GM23338 (cell line): ENCODE measurements at regions not wholly inside any gene's neighbourhood (a gene's known extent, or its start where the extent isn't known, plus 50 kb on each side); places are given as distances from the start of the nearest gene placed in this dataset.

Experiments used
- ATAC-seq: fragments of 200-7000 bp; cut with Tn5 transposase; 3 replicates; pipeline ENCODE4 v1.9.1; 2020
- DNase-seq: peaks from one replicate; pipeline ENCODE4 v3.0.0-alpha.2; 2015; ENCODE audit warnings: low spot score
- H2AFZ ChIP-seq: fragments of 200-600 bp; sonication (generic); 2 replicates; pipeline ENCODE4 v1.8.0; 2016; ENCODE audit warnings: antibody characterized with exemption, mild to moderate bottlenecking, moderate library complexity
- H3F3A ChIP-seq: fragments of 200-600 bp; sonication (generic); replicated peaks from 2 replicates; pipeline ENCODE4 v1.8.0; 2017; ENCODE audit warnings: antibody characterized with exemption, mixed run types, low read depth
- H3K27ac ChIP-seq: fragments of 200-600 bp; sonication (generic); 2 replicates; pipeline ENCODE4 v1.6.1; 2016; ENCODE audit warnings: low read depth
- H3K27me3 ChIP-seq: fragments of 200-600 bp; sonication (generic); 2 replicates; pipeline ENCODE4 v1.8.0; 2016; ENCODE audit warnings: mild to moderate bottlenecking, mixed run types, moderate library complexity; ENCODE audit not compliant: insufficient read depth
- H3K36me3 ChIP-seq: fragments of 200-600 bp; sonication (generic); 2 replicates; pipeline ENCODE4 v1.8.0; 2016; ENCODE audit warnings: mild to moderate bottlenecking; ENCODE audit not compliant: insufficient read depth
- H3K4me1 ChIP-seq: fragments of 200-600 bp; sonication (generic); 2 replicates; pipeline ENCODE4 v1.8.0; 2016; ENCODE audit warnings: mild to moderate bottlenecking, moderate library complexity; ENCODE audit not compliant: insufficient read depth
- H3K4me2 ChIP-seq: fragments of 200-600 bp; sonication (generic); 2 replicates; pipeline ENCODE4 v1.7.1; 2017; ENCODE audit warnings: mixed run types
- H3K4me3 ChIP-seq: fragments of 200-600 bp; sonication (generic); 2 replicates; pipeline ENCODE4 v1.6.1; 2016; ENCODE audit warnings: mixed run types
- H3K79me2 ChIP-seq: fragments of 200-600 bp; sonication (generic); replicated peaks from 2 replicates; pipeline ENCODE4 v1.8.0; 2017; ENCODE audit warnings: mild to moderate bottlenecking; ENCODE audit not compliant: insufficient read depth
- H3K9me2 ChIP-seq: fragments of 200-600 bp; sonication (generic); 2 replicates; pipeline ENCODE4 v1.8.0; 2017; ENCODE audit not compliant: insufficient read depth
- H4K20me1 ChIP-seq: fragments of 200-600 bp; sonication (generic); replicated peaks from 2 replicates; pipeline ENCODE4 v1.8.0; 2017; ENCODE audit warnings: mild to moderate bottlenecking; ENCODE audit not compliant: insufficient read depth
- H3K27ac Mint-ChIP-seq: 2 replicates; pipeline ENCODE4 v1.8.0; 2020; ENCODE audit warnings: inconsistent platforms, mild to moderate bottlenecking, moderate library complexity, mixed read lengths
- H3K27me3 Mint-ChIP-seq: 3 replicates; pipeline ENCODE4 v1.8.0; 2022; ENCODE audit warnings: low read depth, mild to moderate bottlenecking, moderate library complexity, mixed read lengths, inconsistent platforms; ENCODE audit not compliant: insufficient read depth, poor library complexity
- H3K36me3 Mint-ChIP-seq: 3 replicates; pipeline ENCODE4 v1.8.0; 2021; ENCODE audit warnings: low read depth, mild to moderate bottlenecking, inconsistent platforms, moderate library complexity, mixed read lengths
- H3K4me1 Mint-ChIP-seq: 3 replicates; pipeline ENCODE4 v1.8.0; 2020; ENCODE audit warnings: mild to moderate bottlenecking, inconsistent platforms, mixed read lengths
- H3K4me3 Mint-ChIP-seq: 3 replicates; pipeline ENCODE4 v1.8.0; 2021; ENCODE audit warnings: moderate library complexity, mild to moderate bottlenecking, inconsistent platforms, mixed read lengths
- H3K9me3 Mint-ChIP-seq: 3 replicates; pipeline ENCODE4 v1.8.0; 2020; ENCODE audit warnings: moderate library complexity, mild to moderate bottlenecking, inconsistent platforms, mixed read lengths
- ETS1 ChIP-seq: IDR thresholded peaks from 2 replicates; pipeline ENCODE4 v1.6.1; 2016; ENCODE audit warnings: antibody characterized with exemption
- EZH2phosphoT487 ChIP-seq: fragments of 200-600 bp; sonication (generic); IDR thresholded peaks from one replicate; pipeline ENCODE4 v1.8.1; 2018; ENCODE audit warnings: antibody characterized with exemption; ENCODE audit not compliant: unreplicated experiment
- REST ChIP-seq: IDR thresholded peaks from one replicate; pipeline ENCODE4 v1.6.1; 2018; ENCODE audit warnings: antibody characterized with exemption; ENCODE audit not compliant: unreplicated experiment
- ZNF114 ChIP-seq: fragments of 250-450 bp; sonication (Bioruptor Pico); IDR thresholded peaks from 2 replicates; pipeline ENCODE4 v1.5.0; 2020; ENCODE audit warnings: mild to moderate bottlenecking, moderate library complexity

GRCh38 chr2:39540414-39540813 lies 103.3 kb upstream of the MAP4K3 start:
- Histone ChIP-seq H3K27ac (no peak overlapping the region), H3K4me3 (no peak overlapping the region), H3K79me2 (no peaks in the 10 kb centered on the region), H2AFZ (no peak overlapping the region), H3K4me1 (peaks cover 8% of the 10 kb centered on the region), H3K9me2 (peaks cover 21% of the 10 kb centered on the region), H4K20me1 (no peaks in the 10 kb centered on the region), H3F3A (no peaks in the 10 kb centered on the region), H3K4me2 (no peak overlapping the region), H3K27me3 (no peaks in the 10 kb centered on the region), H3K36me3 (no peaks in the 10 kb centered on the region)
- ATAC-seq (no peak), DNase-seq (no peak)
- Mint-ChIP-seq H3K27me3 (peaks cover 2% of the 10 kb centered on the region), H3K4me3 (no peak overlapping the region), H3K36me3 (no peaks in the 10 kb centered on the region; the same call in 2 of the 3 replicates), H3K9me3 (no peaks in the 10 kb centered on the region), H3K27ac (no peak overlapping the region), H3K4me1 (peaks cover 11% of the 10 kb centered on the region)
- TF ChIP-seq ETS1 (no peak), REST (no peak), EZH2phosphoT487 (no peak)

GRCh38 chr2:39541011-39541930 lies 104.2 kb upstream of the MAP4K3 start:
- H3K4me1 ChIP-seq: peaks cover 8% of the 10 kb centered on the region
- peaks cover 11% of the 10 kb centered on the region for H3K4me1 Mint-ChIP-seq
- H3K9me3 Mint-ChIP-seq: no peaks in the 10 kb centered on the region
- H3K27me3 ChIP-seq: no peaks in the 10 kb centered on the region
- H3K36me3 Mint-ChIP-seq: no peaks in the 10 kb centered on the region; the same call in 2 of the 3 replicates
- H3K36me3 ChIP-seq: no peaks in the 10 kb centered on the region
- TF ChIP-seq ZNF114 (CRISPR knock-in tag): no peak
- no peak overlapping the region for H3K27ac Mint-ChIP-seq
- no peaks in the 10 kb centered on the region for H3K79me2 ChIP-seq
- H3K9me2 ChIP-seq: peaks cover 21% of the 10 kb centered on the region
- no peak overlapping the region for H3K27ac ChIP-seq
- no peak overlapping the region for H3K4me3 Mint-ChIP-seq
- no peak overlapping the region for H2AFZ ChIP-seq
- ATAC-seq (no peak), DNase-seq (no peak)
- H4K20me1 ChIP-seq: no peaks in the 10 kb centered on the region
- no peak overlapping the region for H3K4me2 ChIP-seq
- H3K27me3 Mint-ChIP-seq: peaks cover 2% of the 10 kb centered on the region
- no peak overlapping the region for H3K4me3 ChIP-seq
- H3F3A ChIP-seq: no peaks in the 10 kb centered on the region
